HG03280 (cell line): ENCODE measurements at regions not wholly inside any gene's neighbourhood (a gene's known extent, or its start where the extent isn't known, plus 50 kb on each side); places are given as distances from the start of the nearest gene placed in this dataset.

ENCODE experiments used
- ATAC-seq: cut with Tn5 transposase; IDR thresholded peaks from one replicate; pipeline ENCODE4 v1.9.1; 2021; ENCODE audit warnings: mild to moderate bottlenecking, moderate library complexity; ENCODE audit not compliant: unreplicated experiment

DNA sequence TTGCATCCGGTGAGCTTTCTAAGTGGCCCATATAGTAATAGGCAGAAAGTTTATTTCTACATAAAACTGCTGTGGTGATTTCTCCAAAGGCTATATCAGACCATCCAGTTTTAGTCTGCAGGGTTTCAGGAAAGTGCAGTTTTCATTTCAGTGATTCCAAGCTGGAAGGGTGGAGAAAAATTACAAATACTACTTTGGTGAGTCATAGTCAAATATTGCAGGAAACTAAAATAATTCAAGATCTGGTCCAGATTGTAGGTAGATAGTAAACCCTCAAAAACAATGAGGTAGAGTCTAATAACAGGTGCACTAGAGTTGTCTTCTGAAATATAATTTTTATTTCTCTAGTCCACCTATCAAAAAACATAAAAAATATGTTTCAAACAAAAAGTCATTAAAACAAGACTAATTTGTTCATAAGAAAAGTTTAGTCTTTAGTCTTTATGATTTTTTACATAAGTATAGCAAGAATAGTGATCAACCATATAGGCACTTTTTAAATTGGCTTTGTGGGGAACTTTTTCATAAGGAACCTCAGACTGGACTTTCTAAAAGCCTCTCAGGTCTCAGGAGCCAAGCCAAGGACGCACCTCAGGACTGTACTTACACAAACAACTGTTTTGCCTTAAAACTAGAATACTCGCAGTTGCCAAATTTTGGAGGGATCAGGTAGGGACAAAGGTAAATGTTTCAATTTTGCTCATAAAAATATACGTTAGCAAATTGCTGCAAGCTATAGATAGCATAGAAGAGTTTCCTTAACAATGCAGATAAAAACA, 101.8 kb upstream of the TLR3 start:
- no peak for ATAC-seq

DNA sequence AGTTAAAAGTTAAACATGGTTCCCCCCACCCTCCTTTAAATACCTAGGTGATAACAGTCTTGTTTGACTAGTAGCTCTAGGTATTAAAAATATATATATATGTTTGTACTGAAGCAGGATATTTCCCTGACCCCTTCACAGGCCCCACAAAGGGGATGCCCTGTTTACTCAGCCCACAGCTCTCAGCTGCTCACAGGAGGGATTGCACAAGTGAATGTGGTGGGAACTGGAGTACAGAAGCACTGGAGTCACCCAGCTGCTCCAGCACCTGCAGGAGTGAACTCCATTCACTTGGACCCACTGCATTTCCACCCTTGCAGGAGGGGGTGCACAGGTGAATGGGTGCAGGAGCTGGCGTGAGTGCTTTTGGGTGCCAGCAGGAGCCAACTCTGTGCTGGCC, 99.3 kb upstream of the TLR3 start:
- ATAC-seq, result no peak

DNA sequence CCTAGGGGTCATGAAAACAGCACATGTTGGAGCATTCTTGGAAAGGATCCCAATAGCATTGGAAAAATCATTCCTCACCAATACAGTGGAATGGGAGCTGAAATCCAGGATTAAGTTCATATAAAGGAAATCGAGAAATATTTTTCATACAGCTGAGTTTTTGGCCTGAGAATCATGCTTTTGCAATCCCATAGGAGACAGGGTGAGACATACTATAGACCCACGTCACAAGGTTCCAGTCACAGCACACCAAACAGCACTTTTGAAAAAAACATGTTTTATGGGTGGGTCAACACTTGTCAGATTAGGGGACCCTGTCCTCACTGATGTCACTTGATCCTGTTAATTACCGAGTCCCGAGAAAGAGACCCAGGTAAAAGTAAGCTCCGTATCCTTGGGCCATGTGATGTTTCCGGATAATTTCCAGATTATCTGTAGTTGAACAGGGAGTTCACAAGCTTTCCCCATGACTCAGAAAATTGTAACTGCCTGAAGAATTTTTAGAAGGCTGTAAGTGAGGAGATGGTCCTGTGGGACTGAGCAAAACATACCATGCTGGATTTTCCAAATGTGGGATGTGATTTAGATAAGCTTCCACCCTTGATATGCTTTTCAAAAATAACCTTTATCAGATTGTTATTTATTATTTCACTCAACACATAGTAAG, 80.9 kb upstream of the TLR3 start:
- ATAC-seq, result no peak

DNA sequence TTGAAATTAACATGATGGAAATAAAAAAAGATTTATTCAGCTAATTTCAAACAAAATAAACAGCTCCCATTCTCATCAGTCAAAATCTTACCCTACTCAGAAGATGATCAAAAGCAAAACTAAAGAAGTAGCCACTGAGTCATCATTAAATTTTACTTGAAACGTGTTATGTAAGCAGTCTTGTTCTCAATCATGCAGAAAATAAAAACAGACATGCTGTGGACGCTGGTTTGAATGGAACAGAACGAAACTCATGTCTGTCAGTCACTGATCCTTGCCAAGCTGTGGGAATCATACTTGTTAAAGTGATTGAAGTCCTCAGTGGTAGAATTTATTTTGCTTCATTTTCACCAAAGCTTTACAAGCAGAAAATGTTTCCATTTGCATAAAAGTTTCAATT, 77.2 kb upstream of the TLR3 start:
- ATAC-seq, result no peak

DNA sequence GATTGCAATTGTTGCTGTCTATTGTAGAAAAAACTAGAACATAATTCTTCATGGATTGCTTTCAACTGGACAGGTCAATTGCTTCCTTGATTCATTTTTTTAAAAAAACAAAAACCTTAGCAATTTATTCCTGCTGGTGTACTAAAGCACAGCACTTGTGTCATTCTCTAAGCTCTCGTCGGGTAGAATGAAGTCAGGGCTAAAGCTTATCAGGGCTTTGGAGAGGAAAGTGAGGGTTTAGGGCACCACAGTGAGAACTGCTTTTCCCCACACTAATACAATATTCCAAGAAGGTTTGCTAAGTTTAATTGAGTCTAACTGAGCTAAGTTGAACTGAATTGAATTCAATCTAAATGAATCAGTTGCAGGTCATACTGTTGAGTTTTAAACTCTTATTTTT, 76.4 kb upstream of the TLR3 start:
- no peak for ATAC-seq

DNA sequence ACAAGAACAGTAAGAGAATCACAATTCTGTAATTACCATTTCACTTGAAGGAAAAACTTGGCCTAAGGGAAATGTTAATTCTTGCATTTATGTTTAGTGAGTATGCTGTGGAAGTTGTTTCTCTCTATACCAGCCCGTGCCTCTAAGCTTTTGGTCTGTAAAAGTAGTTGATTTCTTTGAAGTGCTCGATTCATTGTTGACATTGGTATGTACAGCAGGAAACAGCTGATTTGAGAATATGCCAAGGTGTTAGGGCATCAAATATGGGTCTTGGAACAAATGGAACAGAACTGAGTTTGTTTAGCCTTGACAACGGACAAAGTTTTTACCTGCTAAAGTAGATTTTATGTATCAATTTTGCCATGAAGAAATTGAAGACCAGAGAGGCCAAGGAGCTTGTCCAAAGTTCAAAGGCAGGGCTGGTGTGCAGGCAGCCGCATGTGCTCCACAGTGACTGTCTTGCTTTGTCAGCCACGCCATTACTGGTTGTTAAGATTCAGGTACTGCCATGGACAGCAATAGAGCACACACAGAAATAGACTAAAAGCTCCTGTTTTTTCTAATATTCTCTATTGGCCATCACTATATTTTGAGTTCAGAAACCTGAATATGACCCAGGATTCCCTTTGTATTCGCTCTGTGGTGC, 75.5 kb upstream of the TLR3 start:
- no peak for ATAC-seq

DNA sequence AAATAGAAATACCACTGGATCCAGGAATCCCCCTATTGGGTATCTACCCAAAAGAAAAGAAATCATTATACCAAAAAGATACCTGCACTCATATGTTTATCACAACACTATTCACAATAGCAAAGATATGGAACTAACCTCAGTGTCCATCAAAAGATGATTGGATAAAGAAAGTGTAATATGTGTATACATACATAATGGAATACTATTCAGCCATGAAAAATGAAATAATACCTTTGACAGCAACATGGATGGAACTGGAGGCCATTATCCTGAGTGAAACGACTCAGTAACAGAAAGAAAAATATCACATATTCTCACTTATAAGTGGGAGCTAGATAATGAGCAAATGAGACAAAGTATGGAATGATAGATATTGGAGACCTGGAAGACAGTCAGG, 74.2 kb upstream of the TLR3 start:
- no peak for ATAC-seq

DNA sequence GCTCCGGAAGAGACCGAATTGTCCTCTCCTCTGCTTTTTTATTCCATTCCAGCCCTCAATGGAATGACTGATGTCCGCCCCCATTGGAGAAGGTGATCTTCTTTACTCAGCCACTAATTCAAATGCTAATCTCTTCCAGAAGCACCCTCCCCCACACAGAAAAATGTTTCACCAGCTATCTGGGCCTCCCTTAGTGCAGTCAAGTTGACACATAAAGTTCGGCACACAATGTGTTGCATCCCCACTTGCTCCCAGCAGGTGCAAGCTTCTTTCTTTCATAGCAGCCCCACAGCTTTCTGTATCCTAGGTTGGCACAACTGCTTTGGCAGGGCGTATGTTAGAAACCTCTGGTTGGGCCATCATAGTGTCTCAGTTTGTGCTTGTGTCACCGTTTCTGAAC, 73.3 kb upstream of the TLR3 start:
- ATAC-seq, result no peak

DNA sequence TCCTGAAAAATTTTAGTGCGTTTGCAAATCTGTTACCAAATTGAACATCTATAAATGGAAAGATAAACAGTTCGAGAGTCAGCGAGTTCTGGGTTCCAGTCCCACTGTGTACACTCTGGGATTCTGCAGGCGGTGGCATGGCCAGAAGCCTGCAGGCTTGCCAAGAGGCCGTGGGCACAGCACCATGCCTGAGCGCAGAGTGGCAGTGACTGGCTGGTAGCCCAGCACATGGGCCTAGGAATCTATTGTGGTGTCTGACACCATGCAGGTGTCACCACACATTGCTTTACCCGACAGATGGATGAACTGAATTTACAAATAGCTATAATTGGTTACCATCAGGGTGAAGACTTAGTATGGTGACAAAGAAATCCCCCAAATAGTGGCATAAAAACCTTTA, 71.7 kb upstream of the TLR3 start:
- ATAC-seq, result no peak

DNA sequence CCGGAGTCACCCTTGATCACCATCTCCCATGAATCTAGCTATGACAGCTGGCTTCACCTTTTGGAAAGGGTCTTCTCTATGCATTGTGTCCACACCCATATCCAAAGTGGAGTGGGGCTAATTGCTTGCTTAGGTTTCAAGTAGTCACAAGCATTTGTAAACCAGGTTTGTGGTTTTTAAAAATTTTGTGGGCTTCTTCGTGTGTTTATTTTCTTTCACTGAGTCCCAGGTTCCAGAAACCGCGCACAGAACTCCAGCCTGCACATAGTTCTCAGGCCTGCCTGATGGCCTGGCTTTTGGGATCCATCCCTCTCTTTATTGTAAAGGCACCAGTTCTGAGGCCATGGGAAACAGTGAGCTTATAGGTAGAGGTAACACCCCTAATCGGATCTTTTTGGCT, 70.2 kb upstream of the TLR3 start:
- ATAC-seq, result no peak

DNA sequence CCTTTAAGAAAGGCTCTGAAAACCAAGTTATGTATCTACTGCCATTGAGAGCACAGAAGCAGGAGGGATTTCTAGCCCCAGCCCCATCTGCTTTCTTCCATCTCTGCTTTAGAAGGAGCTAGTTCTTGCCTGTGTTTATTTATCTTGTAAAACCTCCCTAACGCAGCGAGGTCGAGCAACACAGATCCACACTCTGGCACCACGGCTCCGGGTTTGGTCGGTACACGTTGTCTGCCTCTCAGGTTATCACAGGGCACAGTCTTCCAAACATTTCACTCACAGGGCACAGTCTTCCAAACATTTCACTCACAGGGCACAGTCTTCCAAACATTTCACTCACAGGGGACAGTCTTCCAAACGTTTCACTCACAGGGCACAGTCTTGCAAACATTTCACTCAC, 69.7 kb upstream of the TLR3 start:
- ATAC-seq, result no peak

DNA sequence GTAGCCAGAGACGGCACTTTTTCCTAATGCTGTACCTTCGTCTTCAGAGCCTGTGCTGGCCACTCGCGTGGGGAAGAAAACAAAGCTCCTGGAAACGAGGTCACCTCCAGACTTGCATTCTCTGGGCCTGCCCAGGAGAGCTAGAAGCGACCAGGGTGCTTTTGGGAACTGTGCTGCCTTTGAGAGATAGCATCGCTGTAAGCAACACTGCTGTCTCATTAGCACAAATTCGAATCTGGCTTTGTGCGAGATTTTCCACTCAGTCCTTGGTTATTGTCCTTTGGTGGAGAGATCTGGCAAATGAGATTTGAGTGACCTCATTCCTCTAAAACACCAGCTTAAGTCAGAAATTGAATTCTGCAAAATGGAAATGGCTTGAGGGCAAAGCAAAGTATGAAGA, 66.1 kb upstream of the TLR3 start:
- ATAC-seq, result no peak

DNA sequence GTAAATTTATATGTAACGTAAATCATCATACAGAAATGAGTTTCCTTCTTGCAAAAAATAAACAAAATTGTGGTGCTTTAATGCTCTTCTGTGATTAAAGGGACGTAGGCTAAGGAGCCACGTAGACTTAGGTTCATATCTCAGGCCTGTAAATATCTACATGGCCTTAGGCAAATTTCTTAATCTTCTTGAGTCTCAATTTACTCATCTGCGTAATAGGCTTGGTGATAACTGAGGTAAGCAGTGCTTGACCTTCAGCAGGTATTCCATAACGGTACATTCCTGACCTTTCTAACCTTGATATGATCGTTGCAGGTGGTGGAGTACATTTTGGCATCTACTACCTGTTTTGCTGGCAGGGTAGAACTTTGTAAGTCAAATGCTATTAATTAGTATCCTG, 65.2 kb upstream of the TLR3 start:
- ATAC-seq, result no peak

DNA sequence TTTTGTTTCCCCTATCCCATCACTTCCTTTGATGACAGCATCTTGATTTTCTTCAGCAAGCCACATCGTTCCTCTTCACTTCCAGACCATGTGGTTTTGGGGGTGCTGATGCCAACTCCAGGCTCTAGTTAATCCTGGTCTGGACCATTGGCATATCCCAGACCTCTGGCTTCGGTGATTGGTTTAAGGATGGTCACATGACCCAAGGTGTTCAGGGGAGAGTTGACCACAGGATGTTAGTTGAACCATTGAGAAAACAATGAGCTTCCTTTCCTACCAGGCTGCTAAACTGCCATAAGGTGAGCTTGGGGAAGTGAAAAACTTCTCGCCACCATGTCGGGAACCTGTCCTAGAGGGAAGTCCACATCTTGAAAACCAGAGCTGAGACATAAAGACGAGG, 60.9 kb upstream of the TLR3 start:
- ATAC-seq, result no peak

DNA sequence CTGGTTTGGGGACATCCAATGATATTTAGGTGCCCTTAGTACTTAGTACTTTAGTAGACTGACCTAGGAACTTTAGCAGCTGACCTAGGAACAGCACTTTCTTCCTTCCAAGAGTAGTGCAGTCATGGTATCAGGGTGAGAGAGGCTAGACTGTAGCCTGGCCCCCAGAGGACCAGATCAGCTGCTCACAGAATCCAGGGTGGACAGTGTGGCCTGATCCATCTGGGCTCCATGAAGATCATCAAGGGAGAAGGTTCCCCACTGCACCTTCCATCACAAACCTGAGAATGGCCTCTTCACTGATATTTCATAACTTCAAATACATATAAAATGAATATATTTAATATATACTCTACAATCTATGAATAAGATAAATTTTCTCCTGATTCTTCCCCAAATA, 59.0 kb upstream of the TLR3 start:
- no peak for ATAC-seq

DNA sequence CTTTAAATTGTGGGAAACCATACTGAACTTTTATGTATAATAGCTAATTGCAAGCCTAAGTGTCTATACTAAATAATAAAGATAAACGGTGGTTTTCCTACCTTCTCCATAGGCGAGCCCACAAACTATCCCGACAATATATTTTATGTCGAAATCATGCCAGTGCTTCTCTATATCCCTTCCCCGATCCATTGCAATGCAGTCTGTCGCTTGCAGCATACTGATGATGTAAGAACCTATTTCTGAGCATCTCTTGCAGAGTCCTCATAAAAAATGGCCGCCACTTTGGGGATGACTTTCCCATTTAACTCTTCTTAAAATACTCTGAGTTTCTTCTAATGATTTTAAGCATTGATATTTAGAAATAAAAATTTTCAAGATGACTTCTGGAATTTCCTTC, 58.1 kb upstream of the TLR3 start:
- no peak for ATAC-seq

DNA sequence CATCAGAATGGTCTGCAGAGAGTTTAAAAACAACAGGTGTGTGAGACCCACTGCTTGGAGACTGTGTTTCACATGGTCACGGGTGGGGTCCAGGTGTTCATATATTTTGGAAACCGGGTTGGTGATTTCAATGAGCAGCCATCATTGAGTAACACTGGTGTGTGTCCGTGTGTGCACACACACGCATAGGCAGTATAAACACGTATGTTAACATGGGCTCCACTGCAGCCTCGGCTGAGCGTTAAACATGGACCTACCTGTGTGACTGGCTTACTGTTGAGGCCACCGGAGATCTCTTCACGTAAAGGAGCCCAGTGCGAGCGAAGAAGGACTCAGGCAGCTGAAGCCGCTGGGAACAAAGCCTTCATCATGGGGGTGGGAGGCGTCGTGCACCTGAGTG, 56.9 kb upstream of the TLR3 start:
- no peak for ATAC-seq

DNA sequence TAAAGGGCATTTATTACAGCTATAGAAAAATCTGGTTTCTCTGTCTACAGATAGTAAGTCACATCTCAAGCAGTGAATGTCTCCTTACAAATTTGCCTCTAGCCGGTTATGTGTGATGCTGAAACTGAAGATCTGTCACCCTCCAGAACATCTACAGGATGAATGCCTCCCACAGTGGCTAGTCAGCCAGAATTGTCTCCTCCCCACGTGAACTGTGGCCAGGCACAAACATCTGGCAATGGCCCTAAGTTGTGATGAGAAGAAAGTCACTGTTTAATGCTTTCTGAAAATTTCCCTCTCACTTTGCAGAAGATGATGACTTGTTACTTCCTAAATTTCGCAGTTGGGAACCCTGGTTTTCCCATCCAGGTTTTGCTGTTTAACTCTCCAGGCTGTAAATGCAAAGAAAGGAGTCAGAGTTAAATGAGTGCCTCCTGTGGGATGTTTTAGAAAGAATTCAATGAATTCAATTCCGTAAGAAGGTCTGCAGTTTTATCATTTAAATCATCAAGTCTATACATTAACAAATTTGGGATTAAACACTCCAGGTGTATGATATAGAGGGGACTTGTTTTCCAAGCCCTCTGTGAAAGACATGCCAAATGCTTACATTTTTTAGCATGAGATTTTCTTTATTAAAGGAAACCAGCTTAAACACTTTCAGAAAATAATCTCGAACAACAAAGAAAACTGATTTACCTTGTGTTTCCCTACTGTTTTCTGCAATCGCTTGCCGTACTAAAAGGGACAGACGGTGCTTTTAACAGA, 55.4 kb upstream of the TLR3 start:
- no peak for ATAC-seq

DNA sequence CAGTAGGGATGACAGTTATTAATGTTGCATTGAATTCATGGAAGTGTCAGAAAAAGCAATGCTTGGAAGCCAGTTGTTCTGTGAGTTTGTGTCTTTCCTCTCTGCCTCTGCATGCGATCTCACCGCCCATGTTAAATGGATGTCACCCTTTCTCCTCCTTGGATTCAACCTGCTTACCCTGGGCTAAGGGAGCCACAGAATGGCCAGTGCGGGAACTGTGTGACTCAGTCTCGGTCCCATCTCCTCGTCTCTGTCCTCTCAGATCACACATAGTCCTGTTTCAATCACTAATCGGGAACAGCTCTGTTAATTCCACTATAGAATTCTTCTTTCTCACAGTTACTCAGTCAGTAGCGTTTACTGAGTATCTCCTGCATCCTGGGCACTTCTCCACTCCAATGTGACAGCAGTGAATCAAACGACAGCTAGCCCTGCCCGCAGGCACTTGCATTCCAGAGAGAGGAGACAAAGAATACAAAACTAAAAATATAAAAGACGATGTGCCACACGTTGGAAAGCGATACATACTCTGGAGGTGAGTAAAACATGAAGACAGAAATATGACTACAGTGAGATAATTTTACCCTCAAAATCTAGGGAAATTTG, 53.6 kb upstream of the TLR3 start:
- no peak for ATAC-seq

DNA sequence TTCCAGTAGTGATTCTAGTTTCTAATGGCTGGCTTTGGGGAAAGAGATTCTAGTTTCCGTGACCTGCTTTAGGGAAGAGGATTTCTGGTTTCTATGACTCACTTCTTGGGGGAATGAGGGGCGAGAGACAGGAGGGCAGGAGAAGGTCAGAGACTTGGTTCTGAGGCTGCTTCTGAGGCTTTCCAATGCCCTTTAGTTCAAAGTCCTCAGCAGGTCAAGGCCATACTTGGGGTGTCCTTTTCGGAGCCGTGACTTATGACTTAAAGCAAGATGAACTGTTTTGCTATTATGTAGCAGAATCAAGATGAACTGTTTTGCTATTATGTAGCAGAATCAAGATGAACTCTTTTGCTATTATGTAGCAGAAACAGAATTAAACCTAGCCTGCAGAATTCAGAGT, 52.2 kb upstream of the TLR3 start:
- ATAC-seq, result no peak

DNA sequence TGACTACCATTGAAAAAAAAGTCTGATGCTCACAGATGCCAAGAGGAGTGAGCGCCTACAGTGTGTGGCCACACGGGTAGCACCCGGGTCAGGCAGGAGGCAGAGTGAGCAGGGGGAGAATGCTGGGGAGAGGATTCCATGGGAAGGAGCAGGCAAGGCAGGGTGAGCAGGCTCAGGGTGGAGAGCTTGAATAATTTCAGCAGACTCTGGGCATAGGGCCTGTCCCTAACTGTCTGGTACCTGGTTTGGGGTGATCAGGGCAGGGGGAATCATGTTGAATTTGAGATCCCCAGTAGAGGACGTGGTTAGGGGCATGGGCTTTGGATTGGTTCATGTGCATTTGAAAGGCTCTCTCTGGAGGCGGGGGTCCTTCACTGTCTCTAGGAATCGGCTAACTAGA, 51.2 kb upstream of the TLR3 start:
- no peak for ATAC-seq
